ENCODE measurements at regions not wholly inside any gene's neighbourhood (a gene's known extent, or its start where the extent isn't known, plus 50 kb on each side); places are given as distances from the start of the nearest gene placed in this dataset.

- no peaks in the 10 kb centered on the region for H3K79me2 ChIP-seq (ENCODE audit: insufficient read depth, low read length)
Observed at GRCh38 chr12:104896146-104896545, 61.9 kb downstream of the SLC41A2 start.

More at GRCh38 chr12:104896146-104896545, 61.9 kb downstream of the SLC41A2 start:
- H2AK5ac ChIP-seq (ENCODE audit: insufficient read length, low read length): no peak overlapping the region
- H3K4me3 Mint-ChIP-seq: no peak overlapping the region
- H3T11ph ChIP-seq (ENCODE audit: low read length): no peak overlapping the region
- no peak overlapping the region for H3K23ac ChIP-seq (ENCODE audit: insufficient read length, low read depth, low read length)
- H4K91ac ChIP-seq (ENCODE audit: insufficient read length, low read depth, low read length): no peak overlapping the region
- H3K27ac Mint-ChIP-seq: no peak overlapping the region
- H3K18ac ChIP-seq (ENCODE audit: insufficient read length, low read depth, low read length): no peak overlapping the region
- no peaks in the 10 kb centered on the region for H4K20me1 ChIP-seq (ENCODE audit: control insufficient read depth, insufficient read depth, insufficient read length)
- H3K23me2 ChIP-seq (ENCODE audit: insufficient read length, low read depth, low read length, poor library complexity, severe bottlenecking): no peaks in the 10 kb centered on the region
- H2BK5ac ChIP-seq (ENCODE audit: insufficient read length, low read length): no peak overlapping the region
- H3K27ac ChIP-seq (ENCODE audit: insufficient read length, low read depth, low read length): no peak overlapping the region
- no peak overlapping the region for H2BK120ac ChIP-seq (ENCODE audit: low read depth, low read length, poor library complexity, severe bottlenecking)
- no peak overlapping the region for H2BK15ac ChIP-seq (ENCODE audit: low read depth, low read length)
- no peaks in the 10 kb centered on the region for H3K4me1 Mint-ChIP-seq
- H3K56ac ChIP-seq (ENCODE audit: insufficient read length, low read depth, low read length): no peak overlapping the region
- no peak overlapping the region for H4K5ac ChIP-seq (ENCODE audit: insufficient read length, low read depth, low read length)
- no peak for DNase-seq
- no peaks in the 10 kb centered on the region for H3K27me3 Mint-ChIP-seq (ENCODE audit: low read depth)
- H2BK20ac ChIP-seq (ENCODE audit: low read depth, low read length, poor library complexity, severe bottlenecking): no peak overlapping the region
- no peak overlapping the region for H3K4me2 ChIP-seq (ENCODE audit: insufficient read depth, insufficient read length, low read length)
- no peak overlapping the region for H4K8ac ChIP-seq (replicated peaks; ENCODE audit: insufficient read length, low read depth, low read length)
- no peak overlapping the region for H2BK12ac ChIP-seq (ENCODE audit: insufficient read length, low read depth, low read length)
- no peak overlapping the region for H3K4ac ChIP-seq (ENCODE audit: low read depth, low read length)
- no peaks in the 10 kb centered on the region for H3K9me3 Mint-ChIP-seq
- H3K36me3 Mint-ChIP-seq (ENCODE audit: insufficient read depth in 1 of 3, low read depth in 3 of 3): 0 out of 7 replicates have a peak, but pooled peaks cover 0 to 6% (median 0%) of the 10 kb centered on the region in 3 experiments
- H3K4me1 ChIP-seq (ENCODE audit: insufficient read depth, low read length): no peaks in the 10 kb centered on the region
- H3K14ac ChIP-seq (ENCODE audit: insufficient read depth, low read length): no peak overlapping the region
- no peak for TF ChIP-seq CTCF (conservative IDR thresholded peaks at IDR 0.05)
- no peaks in the 10 kb centered on the region for H3K9me3 ChIP-seq (ENCODE audit: control insufficient read depth, low read depth, low read length)
- H2AFZ ChIP-seq (ENCODE audit: low read length): no peak overlapping the region
- H3K79me1 ChIP-seq (ENCODE audit: insufficient read depth, low read depth, low read length, poor library complexity, severe bottlenecking): no peaks in the 10 kb centered on the region
- H3K27me3 ChIP-seq (ENCODE audit: insufficient read depth, low read length): no peaks in the 10 kb centered on the region
- no peak overlapping the region for H3K9ac ChIP-seq (ENCODE audit: extremely low read depth, insufficient read length, low read length)
